Ectodermal cell (in vitro differentiated cells): ENCODE measurements at regions not wholly inside any gene's neighbourhood (a gene's known extent, or its start where the extent isn't known, plus 50 kb on each side); places are given as distances from the start of the nearest gene placed in this dataset.

Experiments used
- H3K27ac ChIP-seq: 2 replicates; pipeline ENCODE4 v1.7.0; 2013; ENCODE audit warnings: mild to moderate bottlenecking, low read depth, low read length; ENCODE audit not compliant: insufficient read depth, poor library complexity, severe bottlenecking
- H3K27me3 ChIP-seq: 2 replicates; pipeline ENCODE4 v1.7.0; 2013; ENCODE audit warnings: mild to moderate bottlenecking, low read length; ENCODE audit not compliant: insufficient read depth, control insufficient read depth, poor library complexity, severe bottlenecking
- H3K36me3 ChIP-seq: one replicate; pipeline ENCODE4 v1.7.0; 2013; ENCODE audit warnings: low read length; ENCODE audit not compliant: control insufficient read depth, insufficient read depth
- H3K4me1 ChIP-seq: one replicate; pipeline ENCODE4 v1.7.0; 2013; ENCODE audit warnings: low read length; ENCODE audit not compliant: control insufficient read depth, insufficient read depth
- H3K4me3 ChIP-seq: 2 replicates; pipeline ENCODE4 v1.7.0; 2013; ENCODE audit warnings: low read depth, low read length, control low read depth; ENCODE audit not compliant: insufficient read depth
- H3K9me3 ChIP-seq: 2 replicates; pipeline ENCODE4 v1.7.0; 2013; ENCODE audit warnings: mild to moderate bottlenecking, low read length, moderate library complexity; ENCODE audit not compliant: control insufficient read depth
- WGBS, 2 experiments: methylation state at CpG; one replicate each; pipeline ENCODE4 v1.1.7; 2013; ENCODE audit warnings: missing lambda C conversion rate in 2 of 2; 5-methylcytosine and 5-hydroxymethylcytosine counted together

GRCh38 chrY:12546746-12547420 lies 154.1 kb upstream of the USP9Y start:
- WGBS, 2 experiments, result 76% methylated on average over 9 of the region's 9 CpGs
- Histone ChIP-seq H3K36me3 (no peaks in the 10 kb centered on the region), H3K9me3 (no peaks in the 10 kb centered on the region), H3K4me1 (no peaks in the 10 kb centered on the region), H3K27ac (no peak overlapping the region), H3K4me3 (no peak overlapping the region), H3K27me3 (no peaks in the 10 kb centered on the region)

- WGBS, 2 experiments, result 63 to 81% methylated on average over 3 to 4 of the region's 4 CpGs
- Histone ChIP-seq H3K4me1 (no peaks in the 10 kb centered on the region), H3K27me3 (no peaks in the 10 kb centered on the region), H3K9me3 (no peaks in the 10 kb centered on the region), H3K36me3 (no peaks in the 10 kb centered on the region), H3K4me3 (no peak overlapping the region), H3K27ac (no peak overlapping the region)
These were observed 148.4 kb upstream of the USP9Y start for GRCh38 chrY:12552471-12553283.

DNA sequence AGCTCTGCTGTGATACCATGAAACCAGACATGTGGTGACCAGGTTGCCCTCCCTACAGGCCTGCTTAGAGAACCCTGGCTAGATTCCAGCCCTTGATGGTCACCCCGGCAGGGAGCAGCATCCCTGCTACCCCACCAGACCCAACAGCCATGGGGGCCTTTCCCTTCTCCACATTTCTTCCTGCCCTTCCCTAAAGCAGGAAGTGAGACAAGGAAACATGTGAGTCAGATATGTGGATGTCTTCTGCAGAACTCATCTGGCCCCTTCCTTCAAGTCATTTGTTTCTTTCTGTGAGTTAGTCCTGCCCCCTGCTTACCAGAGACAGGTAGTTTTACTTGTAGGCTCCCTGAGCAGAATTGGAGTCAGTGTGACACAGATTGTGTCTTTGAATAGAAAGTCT lies 147.1 kb upstream of the USP9Y start:
- Histone ChIP-seq H3K36me3 (no peaks in the 10 kb centered on the region), H3K4me3 (no peak overlapping the region), H3K4me1 (no peaks in the 10 kb centered on the region), H3K27me3 (no peaks in the 10 kb centered on the region), H3K27ac (no peak overlapping the region), H3K9me3 (no peaks in the 10 kb centered on the region)
- WGBS, 2 experiments, result 86 to 88% methylated on average over 1 of the region's 1 CpG

- H3K27me3 ChIP-seq, result no peaks in the 10 kb centered on the region
- 71 to 80% methylated on average over 1 of the region's 1 CpG for whole genome bisulfite sequencing, 2 experiments
- no peak overlapping the region for H3K4me3 ChIP-seq
- H3K27ac ChIP-seq, result no peak overlapping the region
- no peaks in the 10 kb centered on the region for H3K4me1 ChIP-seq
- no peaks in the 10 kb centered on the region for H3K9me3 ChIP-seq
- no peaks in the 10 kb centered on the region for H3K36me3 ChIP-seq
These were observed 146.0 kb upstream of the USP9Y start for GRCh38 chrY:12555005-12555404.

GRCh38 chrY:12559007-12559406 lies 142.0 kb upstream of the USP9Y start:
- WGBS, 2 experiments, result 86 to 87% methylated on average over 4 of the region's 4 CpGs
- no peaks in the 10 kb centered on the region for H3K27me3 ChIP-seq

GRCh38 chrY:12576278-12576677 lies 124.8 kb upstream of the USP9Y start:
- Histone ChIP-seq H3K36me3 (no peaks in the 10 kb centered on the region), H3K27me3 (no peaks in the 10 kb centered on the region), H3K27ac (no peak overlapping the region), H3K9me3 (no peaks in the 10 kb centered on the region), H3K4me1 (no peaks in the 10 kb centered on the region), H3K4me3 (no peak overlapping the region)
- 71 to 73% methylated on average over 5 of the region's 5 CpGs for WGBS, 2 experiments

More at GRCh38 chrY:12559007-12559406, 142.0 kb upstream of the USP9Y start:
- Histone ChIP-seq H3K36me3 (no peaks in the 10 kb centered on the region), H3K4me1 (no peaks in the 10 kb centered on the region), H3K27ac (no peak overlapping the region), H3K4me3 (no peak overlapping the region), H3K9me3 (no peaks in the 10 kb centered on the region)

GRCh38 chrY:12593532-12594216 lies 107.4 kb upstream of the USP9Y start:
- Histone ChIP-seq H3K27me3 (no peaks in the 10 kb centered on the region), H3K36me3 (no peaks in the 10 kb centered on the region), H3K27ac (no peak overlapping the region), H3K4me1 (no peaks in the 10 kb centered on the region), H3K4me3 (no peak overlapping the region), H3K9me3 (peaks cover 2% of the 10 kb centered on the region)
- 81 to 89% methylated on average over 4 of the region's 5 CpGs for WGBS, 2 experiments

- Histone ChIP-seq H3K27me3 (no peaks in the 10 kb centered on the region), H3K4me3 (no peak overlapping the region), H3K36me3 (no peaks in the 10 kb centered on the region), H3K9me3 (no peaks in the 10 kb centered on the region), H3K27ac (no peak overlapping the region), H3K4me1 (no peaks in the 10 kb centered on the region)
- WGBS, 2 experiments, result 74 to 81% methylated on average over 5 of the region's 5 CpGs
These were observed 102.2 kb upstream of the USP9Y start for GRCh38 chrY:12598783-12599182.

DNA sequence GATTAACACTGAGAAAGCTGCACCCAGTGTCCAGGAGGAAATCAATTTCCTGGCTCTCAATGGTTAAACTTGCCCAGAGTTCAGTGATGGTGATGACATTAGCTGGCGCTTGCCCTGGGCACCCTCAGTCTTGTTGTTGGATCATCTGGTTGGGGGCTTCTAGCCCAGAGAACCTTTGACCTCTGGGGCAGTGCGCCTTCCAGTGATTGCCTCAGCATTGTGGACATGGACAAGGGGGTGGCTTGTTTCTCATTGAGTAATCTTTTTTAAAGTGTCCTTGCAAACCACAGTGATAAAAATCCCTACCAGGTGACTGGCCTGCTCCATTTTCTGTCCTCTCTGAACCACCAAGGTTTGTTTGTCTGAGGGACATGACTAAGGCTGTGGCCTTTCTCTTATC lies 95.6 kb upstream of the USP9Y start:
- Histone ChIP-seq H3K27ac (no peak overlapping the region), H3K9me3 (no peaks in the 10 kb centered on the region), H3K4me3 (no peak overlapping the region), H3K27me3 (no peaks in the 10 kb centered on the region), H3K4me1 (no peaks in the 10 kb centered on the region), H3K36me3 (no peaks in the 10 kb centered on the region)
- WGBS, 2 experiments, result 85 to 91% methylated on average over 2 of the region's 2 CpGs

DNA sequence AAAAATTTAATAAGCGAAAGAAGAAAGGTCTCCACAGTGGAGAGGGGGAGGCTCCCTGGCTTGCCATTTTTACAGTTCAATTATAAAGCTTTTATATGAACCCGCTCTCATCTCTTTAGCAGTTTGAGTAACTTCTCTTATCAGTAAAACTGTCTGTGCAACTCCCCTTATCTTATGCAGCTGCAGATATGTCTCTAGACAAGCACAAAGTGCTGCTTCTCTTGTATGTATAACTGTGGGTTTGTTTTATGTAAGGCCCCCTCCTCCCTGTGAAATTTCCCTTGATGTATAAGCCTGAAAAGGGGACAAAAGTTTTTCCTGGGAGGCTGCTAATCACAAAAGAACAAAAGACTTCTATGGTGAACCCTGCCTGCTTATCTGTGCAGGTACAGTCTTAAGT lies 90.2 kb upstream of the USP9Y start:
- H3K36me3 ChIP-seq, result no peaks in the 10 kb centered on the region
- H3K4me1 ChIP-seq, result no peaks in the 10 kb centered on the region
- no peak overlapping the region for H3K4me3 ChIP-seq
- no peak overlapping the region for H3K27ac ChIP-seq
- H3K9me3 ChIP-seq, result no peaks in the 10 kb centered on the region
- H3K27me3 ChIP-seq, result no peaks in the 10 kb centered on the region
- 79 to 88% methylated on average over 2 of the region's 2 CpGs for WGBS, 2 experiments
